Prostate gland (tissue), 2 donors: ENCODE measurements at regions not wholly inside any gene's neighbourhood (a gene's known extent, or its start where the extent isn't known, plus 50 kb on each side); places are given as distances from the start of the nearest gene placed in this dataset.

Experiments used
- DNase-seq: peaks from one replicate; pipeline ENCODE4 v3.0.0-alpha.2; 2019; ENCODE audit warnings: low spot score
- H3K27ac ChIP-seq, 2 donors: fragments of 200-600 bp; sonication (generic); 2 replicates each; pipeline ENCODE4 v1.5.1; 2017 to 2019
- H3K27me3 ChIP-seq: fragments of 200-600 bp; sonication (generic); replicated peaks from 2 replicates; pipeline ENCODE4 v1.5.1; 2019; ENCODE audit not compliant: insufficient read depth
- H3K36me3 ChIP-seq, 2 donors: fragments of 200-600 bp; sonication (generic); 1 replicate in 1 of 2; 2 replicates in 1 of 2; pipeline versions ENCODE4 v1.5.1 to v1.8.1; 2017 to 2019
- H3K4me1 ChIP-seq: fragments of 200-600 bp; sonication (generic); replicated peaks from 2 replicates; pipeline ENCODE4 v1.5.1; 2019
- H3K4me3 ChIP-seq, 2 donors: fragments of 200-600 bp; sonication (generic); 2 replicates each; pipeline ENCODE4 v1.5.1; 2017 to 2019
- H3K9me3 ChIP-seq: fragments of 200-600 bp; sonication (generic); 2 replicates; pipeline ENCODE4 v1.5.1; 2017
- CTCF ChIP-seq, 4 experiments: fragments of 200-600 bp in 2 of 4; fragments of 450-650 bp in 2 of 4; sonication (generic) in 2 of 4; IDR thresholded peaks; 1 replicate in 3 of 4; 2 replicates in 1 of 4; pipeline ENCODE4 v1.5.1; 2016 to 2019; ENCODE audit warnings: antibody characterized with exemption in 4 of 4, mild to moderate bottlenecking in 2 of 4, moderate library complexity in 2 of 4
- POLR2A ChIP-seq: fragments of 450-650 bp; IDR thresholded peaks from one replicate; pipeline ENCODE4 v1.6.1; 2016; ENCODE audit warnings: antibody characterized with exemption, mild to moderate bottlenecking
- POLR2AphosphoS5 ChIP-seq: sonication (generic); formaldehyde crosslinking; IDR thresholded peaks from one replicate; pipeline ENCODE4 v1.6.1; 2017; ENCODE audit warnings: antibody characterized with exemption
- WGBS: methylation state at CpG from one replicate; pipeline ENCODE4 v1.1.5; 2018; 5-methylcytosine and 5-hydroxymethylcytosine counted together
- intact Hi-C: fragments of 100-400 bp; cut with DNase I; formaldehyde crosslinking; loops from one replicate; pipeline ENCODE4 v1.14.2; 2022
- small RNA-seq, 2 donors: library from RNA; depleted of rRNA; stranded (forward); fragments of <200 nt; gene quantifications; one replicate each; pipeline ENCODE3, GENCODE V24; 2016

DNA sequence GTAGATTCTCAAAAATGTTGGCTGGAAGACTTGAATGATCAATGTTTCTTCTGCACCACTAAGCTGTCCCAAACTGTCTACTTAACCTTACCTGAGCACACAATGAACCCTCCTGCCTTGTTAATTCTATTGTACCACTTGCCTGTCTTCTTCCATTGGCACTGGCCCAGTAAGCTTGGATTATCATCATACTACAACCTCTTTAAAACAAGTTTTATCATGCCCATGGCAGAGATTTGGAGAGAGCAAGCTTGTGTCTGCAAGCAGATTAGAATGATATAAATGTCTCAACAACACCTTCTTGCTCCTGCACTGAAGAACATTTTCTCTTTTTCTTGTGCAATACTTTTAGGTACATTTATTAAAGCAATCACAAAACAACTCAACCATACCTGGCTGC is 74.0 kb upstream of the VMA21 start:
- DNase-seq = peak; percentile 29
- Histone ChIP-seq H3K4me1 (no peaks in the 10 kb centered on the region), H3K27me3 (no peaks in the 10 kb centered on the region), H3K9me3 (no peaks in the 10 kb centered on the region), H3K27ac (no peak overlapping the region), H3K36me3 (no peaks in the 10 kb centered on the region), H3K4me3 (no peak overlapping the region)
- TF ChIP-seq POLR2A (no peak), CTCF (IDR thresholded peaks at IDR 0.05) (no peak), POLR2AphosphoS5 (no peak)
- intact Hi-C loops = no loop called here

DNA sequence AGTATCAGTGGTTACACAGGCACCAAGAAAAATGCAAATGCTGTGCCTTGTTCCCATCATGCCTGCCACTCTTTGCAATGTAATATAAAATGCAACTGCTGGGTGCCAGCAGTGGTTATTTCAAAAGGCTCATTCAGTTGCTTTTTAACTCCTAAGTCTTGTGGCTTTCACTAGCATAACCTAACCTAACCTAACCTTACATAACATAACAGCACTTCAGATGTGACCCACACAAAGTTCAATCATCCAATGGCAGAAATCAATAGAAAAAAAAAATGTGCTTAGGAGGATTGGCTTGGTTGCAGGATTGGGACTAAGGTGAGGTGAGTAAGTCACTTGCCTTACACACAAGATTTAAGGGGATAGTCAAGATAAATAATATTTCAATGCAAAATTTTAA is 60.2 kb upstream of the VMA21 start:
- Histone ChIP-seq H3K4me3 (no peak overlapping the region), H3K36me3 (no peaks in the 10 kb centered on the region), H3K9me3 (no peaks in the 10 kb centered on the region), H3K27ac (no peak overlapping the region), H3K27me3 (no peaks in the 10 kb centered on the region), H3K4me1 (no peaks in the 10 kb centered on the region)
- intact Hi-C loops = no loop called here
- no peak for TF ChIP-seq POLR2AphosphoS5
- TF ChIP-seq CTCF (IDR thresholded peaks at IDR 0.05) = no peak
- no peak for TF ChIP-seq POLR2A
- DNase-seq = no peak

DNA sequence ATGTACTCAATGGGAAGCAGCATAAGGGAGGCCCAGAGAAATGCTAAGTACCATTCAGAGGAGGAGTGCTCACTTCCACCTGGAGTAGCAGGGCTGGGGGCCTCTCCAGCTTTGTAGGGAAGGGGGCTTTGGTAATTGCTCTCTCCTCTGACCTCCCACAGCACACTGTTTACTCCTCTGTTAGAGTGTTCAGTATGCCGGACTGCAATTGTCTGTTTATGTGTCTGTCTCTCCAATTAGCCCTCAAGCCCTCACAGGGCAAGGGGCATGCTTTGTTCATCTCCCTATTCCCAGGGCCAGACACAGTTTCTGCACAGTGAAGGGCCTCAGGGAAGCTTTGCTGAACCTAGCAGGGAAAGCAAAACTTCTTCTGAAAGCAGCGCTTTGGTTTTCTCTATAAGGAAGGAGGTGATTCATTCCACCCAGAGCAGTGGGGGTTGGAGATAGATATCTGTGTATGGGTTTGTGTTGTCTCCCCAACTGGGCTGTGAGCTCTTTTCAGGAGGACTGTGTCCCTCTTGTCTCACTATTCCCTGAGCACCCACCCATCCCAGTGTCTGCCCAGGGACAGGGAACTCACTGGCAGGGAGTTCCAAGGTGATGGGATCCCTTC is 50.0 kb upstream of the VMA21 start:
- Histone ChIP-seq H3K4me3 (no peak overlapping the region), H3K4me1 (no peaks in the 10 kb centered on the region), H3K27ac (no peak overlapping the region), H3K27me3 (no peaks in the 10 kb centered on the region), H3K9me3 (no peaks in the 10 kb centered on the region), H3K36me3 (no peaks in the 10 kb centered on the region)
- 90% methylated on average over 2 of the region's 2 CpGs for WGBS
- no peak for TF ChIP-seq CTCF (IDR thresholded peaks at IDR 0.05)
- no peak for TF ChIP-seq POLR2A
- no peak for TF ChIP-seq POLR2AphosphoS5
- intact Hi-C loops = no loop called here
- no peak for DNase-seq

Small RNA genes lying in the stretch of these regions (small RNA-seq; reads per million reads assigned to genes)
- 0 reads per million in 2 donors for gene RF00017
